ENCODE measurements at regions not wholly inside any gene's neighbourhood (a gene's known extent, or its start where the extent isn't known, plus 50 kb on each side); places are given as distances from the start of the nearest gene placed in this dataset.

DNA sequence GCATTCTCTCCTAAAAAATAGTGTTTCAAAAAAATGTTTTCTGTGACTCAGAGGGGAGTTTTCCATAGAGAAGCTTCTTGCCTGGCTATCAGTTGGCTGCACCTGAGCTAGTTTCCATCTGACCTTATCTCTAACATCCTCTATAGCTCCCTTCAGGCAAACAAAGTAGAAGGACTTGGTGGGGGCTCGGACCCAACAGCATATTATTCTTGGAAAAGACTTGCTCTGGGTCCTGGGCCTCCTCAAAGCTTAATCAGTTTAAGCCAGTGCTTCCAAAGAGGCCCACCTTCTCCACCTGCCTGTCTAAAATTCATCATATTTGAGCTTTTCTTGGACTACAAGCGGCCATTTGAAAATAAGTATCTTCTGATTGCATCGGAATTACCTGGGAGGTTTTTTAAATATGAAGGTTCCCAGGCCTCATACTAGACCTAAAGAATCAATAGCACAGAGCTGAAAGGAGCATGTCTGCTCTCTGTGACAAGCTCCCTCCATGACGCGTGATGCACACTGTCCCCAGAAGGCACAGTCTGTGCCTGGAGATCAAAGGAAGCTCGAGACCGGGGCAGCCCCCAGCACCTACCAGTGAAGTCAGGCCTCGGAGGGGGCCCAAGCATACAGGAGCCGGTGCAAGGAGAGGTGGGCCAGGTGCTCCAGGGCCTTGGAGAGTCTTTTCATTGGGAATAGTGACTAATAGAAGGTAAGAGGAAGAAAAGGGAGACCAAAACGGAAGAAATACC, 80.6 kb upstream of the HIVEP1 start (continued):
- TF ChIP-seq ZNF431 (CRISPR knock-in tag; IDR thresholded peaks at IDR 0.05) (no peak), RBM34 (IDR thresholded peaks at IDR 0.05; ENCODE audit: borderline replicate concordance, insufficient read depth, low read length) (no peak), NFXL1 (CRISPR knock-in tag; IDR thresholded peaks at IDR 0.05) (no peak), ZNF584 (CRISPR knock-in tag; IDR thresholded peaks at IDR 0.05; ENCODE audit: low read depth) (no peak), RBBP5 (IDR thresholded peaks at IDR 0.05; ENCODE audit: borderline replicate concordance, insufficient read depth, low read length, poor library complexity, severe bottlenecking) (peak; percentile 89), GATA2 (CRISPR knock-in tag; IDR thresholded peaks at IDR 0.05) (peak; percentile 96), COPS2 (conservative IDR thresholded peaks at IDR 0.05) (no peak), NRF1 (conservative IDR thresholded peaks at IDR 0.05 in 1 of 2, IDR thresholded peaks at IDR 0.05 in 1 of 2) (peak in 1 of 2 experiments; percentile 12; a peak in 1 of 4 replicates), POLR2G (IDR thresholded peaks at IDR 0.05; ENCODE audit: low read depth, low read length) (peak; percentile 51; the same call in 1 of the 2 replicates), MTA1 (IDR thresholded peaks at IDR 0.05; ENCODE audit: borderline replicate concordance) (0 out of 2 replicates have a peak, but pooled peaks have one; percentile 38), ZNF282 (CRISPR knock-in tag; IDR thresholded peaks at IDR 0.05) (no peak), TAL1 (IDR thresholded peaks at IDR 0.05) (peak; percentile 96), ZNF23 (CRISPR knock-in tag; IDR thresholded peaks at IDR 0.05) (no peak), JUNB (CRISPR knock-in tag; conservative IDR thresholded peaks at IDR 0.05) (no peak), RBFOX2 (IDR thresholded peaks at IDR 0.05; ENCODE audit: low read depth, low read length) (peak; percentile 68), BRD9 (IDR thresholded peaks at IDR 0.05; ENCODE audit: low read depth, partially characterized antibody) (peak; percentile 43)
- TF ChIP-seq, protein P1, sequence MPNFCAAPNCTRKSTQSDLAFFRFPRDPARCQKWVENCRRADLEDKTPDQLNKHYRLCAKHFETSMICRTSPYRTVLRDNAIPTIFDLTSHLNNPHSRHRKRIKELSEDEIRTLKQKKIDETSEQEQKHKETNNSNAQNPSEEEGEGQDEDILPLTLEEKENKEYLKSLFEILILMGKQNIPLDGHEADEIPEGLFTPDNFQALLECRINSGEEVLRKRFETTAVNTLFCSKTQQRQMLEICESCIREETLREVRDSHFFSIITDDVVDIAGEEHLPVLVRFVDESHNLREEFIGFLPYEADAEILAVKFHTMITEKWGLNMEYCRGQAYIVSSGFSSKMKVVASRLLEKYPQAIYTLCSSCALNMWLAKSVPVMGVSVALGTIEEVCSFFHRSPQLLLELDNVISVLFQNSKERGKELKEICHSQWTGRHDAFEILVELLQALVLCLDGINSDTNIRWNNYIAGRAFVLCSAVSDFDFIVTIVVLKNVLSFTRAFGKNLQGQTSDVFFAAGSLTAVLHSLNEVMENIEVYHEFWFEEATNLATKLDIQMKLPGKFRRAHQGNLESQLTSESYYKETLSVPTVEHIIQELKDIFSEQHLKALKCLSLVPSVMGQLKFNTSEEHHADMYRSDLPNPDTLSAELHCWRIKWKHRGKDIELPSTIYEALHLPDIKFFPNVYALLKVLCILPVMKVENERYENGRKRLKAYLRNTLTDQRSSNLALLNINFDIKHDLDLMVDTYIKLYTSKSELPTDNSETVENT (CRISPR knock-in tag; IDR thresholded peaks at IDR 0.05) = no peak
- TF ChIP-seq, protein P2, sequence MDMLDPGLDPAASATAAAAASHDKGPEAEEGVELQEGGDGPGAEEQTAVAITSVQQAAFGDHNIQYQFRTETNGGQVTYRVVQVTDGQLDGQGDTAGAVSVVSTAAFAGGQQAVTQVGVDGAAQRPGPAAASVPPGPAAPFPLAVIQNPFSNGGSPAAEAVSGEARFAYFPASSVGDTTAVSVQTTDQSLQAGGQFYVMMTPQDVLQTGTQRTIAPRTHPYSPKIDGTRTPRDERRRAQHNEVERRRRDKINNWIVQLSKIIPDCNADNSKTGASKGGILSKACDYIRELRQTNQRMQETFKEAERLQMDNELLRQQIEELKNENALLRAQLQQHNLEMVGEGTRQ (CRISPR knock-in tag; IDR thresholded peaks at IDR 0.05) = no peak
- TF ChIP-seq, protein P3, sequence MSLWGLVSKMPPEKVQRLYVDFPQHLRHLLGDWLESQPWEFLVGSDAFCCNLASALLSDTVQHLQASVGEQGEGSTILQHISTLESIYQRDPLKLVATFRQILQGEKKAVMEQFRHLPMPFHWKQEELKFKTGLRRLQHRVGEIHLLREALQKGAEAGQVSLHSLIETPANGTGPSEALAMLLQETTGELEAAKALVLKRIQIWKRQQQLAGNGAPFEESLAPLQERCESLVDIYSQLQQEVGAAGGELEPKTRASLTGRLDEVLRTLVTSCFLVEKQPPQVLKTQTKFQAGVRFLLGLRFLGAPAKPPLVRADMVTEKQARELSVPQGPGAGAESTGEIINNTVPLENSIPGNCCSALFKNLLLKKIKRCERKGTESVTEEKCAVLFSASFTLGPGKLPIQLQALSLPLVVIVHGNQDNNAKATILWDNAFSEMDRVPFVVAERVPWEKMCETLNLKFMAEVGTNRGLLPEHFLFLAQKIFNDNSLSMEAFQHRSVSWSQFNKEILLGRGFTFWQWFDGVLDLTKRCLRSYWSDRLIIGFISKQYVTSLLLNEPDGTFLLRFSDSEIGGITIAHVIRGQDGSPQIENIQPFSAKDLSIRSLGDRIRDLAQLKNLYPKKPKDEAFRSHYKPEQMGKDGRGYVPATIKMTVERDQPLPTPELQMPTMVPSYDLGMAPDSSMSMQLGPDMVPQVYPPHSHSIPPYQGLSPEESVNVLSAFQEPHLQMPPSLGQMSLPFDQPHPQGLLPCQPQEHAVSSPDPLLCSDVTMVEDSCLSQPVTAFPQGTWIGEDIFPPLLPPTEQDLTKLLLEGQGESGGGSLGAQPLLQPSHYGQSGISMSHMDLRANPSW (CRISPR knock-in tag; IDR thresholded peaks at IDR 0.05) = 0 out of 2 replicates have a peak, but pooled peaks have one; percentile 25
- TF ChIP-seq, protein P4, sequence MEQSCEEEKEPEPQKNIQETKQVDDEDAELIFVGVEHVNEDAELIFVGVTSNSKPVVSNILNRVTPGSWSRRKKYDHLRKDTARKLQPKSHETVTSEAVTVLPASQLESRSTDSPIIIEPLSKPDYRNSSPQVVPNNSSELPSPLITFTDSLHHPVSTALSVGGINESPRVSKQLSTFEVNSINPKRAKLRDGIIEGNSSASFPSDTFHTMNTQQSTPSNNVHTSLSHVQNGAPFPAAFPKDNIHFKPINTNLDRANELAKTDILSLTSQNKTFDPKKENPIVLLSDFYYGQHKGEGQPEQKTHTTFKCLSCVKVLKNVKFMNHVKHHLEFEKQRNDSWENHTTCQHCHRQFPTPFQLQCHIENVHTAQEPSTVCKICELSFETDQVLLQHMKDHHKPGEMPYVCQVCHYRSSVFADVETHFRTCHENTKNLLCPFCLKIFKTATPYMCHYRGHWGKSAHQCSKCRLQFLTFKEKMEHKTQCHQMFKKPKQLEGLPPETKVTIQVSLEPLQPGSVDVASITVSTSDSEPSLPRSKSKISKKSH (CRISPR knock-in tag; IDR thresholded peaks at IDR 0.05) = no peak

All from K562 (cell line).